Mammary epithelial cell (primary cell): ENCODE measurements at regions not wholly inside any gene's neighbourhood (a gene's known extent, or its start where the extent isn't known, plus 50 kb on each side); places are given as distances from the start of the nearest gene placed in this dataset.

ENCODE experiments used
- CTCF ChIP-seq, 2 donors: IDR thresholded peaks in 1 of 2; conservative IDR thresholded peaks in 1 of 2; 2 replicates each; pipeline ENCODE4 v1.5.1; 2011 to 2012; ENCODE audit warnings: inconsistent platforms in 2 of 2, low read length in 2 of 2, mild to moderate bottlenecking in 2 of 2, control low read depth in 1 of 2, low read depth in 1 of 2; ENCODE audit not compliant: insufficient read depth in 1 of 2; ENCODE audit errors: extremely low read depth in 1 of 2
- EZH2 ChIP-seq: IDR thresholded peaks from 2 replicates; pipeline ENCODE4 v1.6.1; 2012; ENCODE audit warnings: low read length, inconsistent platforms, borderline replicate concordance

DNA sequence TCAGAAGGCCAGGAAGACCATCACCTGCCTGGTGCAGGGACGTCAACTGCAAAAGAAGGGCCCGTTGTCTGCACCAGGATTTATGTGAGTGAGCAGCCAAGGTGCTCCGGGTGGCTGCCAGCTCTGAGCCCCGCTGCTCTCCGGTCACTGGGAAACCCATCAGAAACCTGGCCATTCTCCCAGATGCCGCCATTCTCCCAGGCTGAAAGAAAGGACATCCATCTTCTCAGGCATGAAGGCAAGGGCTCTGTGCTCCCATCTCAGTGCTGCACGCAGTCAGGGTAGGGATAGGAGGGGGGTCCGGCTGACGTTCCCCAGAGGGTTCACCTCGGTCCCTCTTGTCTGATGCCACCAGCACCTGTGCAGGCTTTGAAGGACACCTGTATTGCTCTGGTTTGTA, 158.4 kb downstream of the ERCC6L2 start:
- TF ChIP-seq CTCF (conservative IDR thresholded peaks at IDR 0.05 in 1 of 2, IDR thresholded peaks at IDR 0.05 in 1 of 2; ENCODE audit: extremely low read depth in 1 of 2, insufficient read depth in 1 of 2, low read depth in 1 of 2, low read length in 2 of 2) (no peak), EZH2 (no peak)
